ENCODE measurements at regions not wholly inside any gene's neighbourhood (a gene's known extent, or its start where the extent isn't known, plus 50 kb on each side); places are given as distances from the start of the nearest gene placed in this dataset.
A peak's percentile ranks its signal among the peaks of the same experiment; 100 is the strongest.

- H3K36me3 Mint-ChIP-seq (ENCODE audit: low read depth): no peaks in the 10 kb centered on the region
- TF ChIP-seq CTCF (IDR thresholded peaks at IDR 0.05): no peak
- no peaks in the 10 kb centered on the region for H3K27me3 Mint-ChIP-seq (ENCODE audit: low read depth)
- peaks cover 3% of the 10 kb centered on the region for H3K4me1 Mint-ChIP-seq (ENCODE audit: low read depth)
- peak; percentile 79 for DNase-seq (ENCODE audit: low spot score)
- peaks cover 3% of the 10 kb centered on the region for H3K9me3 Mint-ChIP-seq (ENCODE audit: low read depth)
- no peak overlapping the region for H3K4me3 Mint-ChIP-seq (ENCODE audit: unreplicated experiment)
- no peak overlapping the region for H3K27ac Mint-ChIP-seq (ENCODE audit: unreplicated experiment)
These were observed 1386.8 kb downstream of the PCDH9 start for GRCh38 chr13:65843314-65843731.

- Mint-ChIP-seq H3K36me3 (ENCODE audit: low read depth) (no peaks in the 10 kb centered on the region), H3K4me1 (ENCODE audit: low read depth) (peaks cover 3% of the 10 kb centered on the region), H3K27ac (ENCODE audit: unreplicated experiment) (no peak overlapping the region), H3K4me3 (ENCODE audit: unreplicated experiment) (no peak overlapping the region), H3K9me3 (ENCODE audit: low read depth) (peaks cover 2% of the 10 kb centered on the region), H3K27me3 (ENCODE audit: low read depth) (no peaks in the 10 kb centered on the region)
- no peak for DNase-seq (ENCODE audit: low spot score)
- TF ChIP-seq CTCF (IDR thresholded peaks at IDR 0.05): no peak
These were observed 1389.0 kb downstream of the PCDH9 start for GRCh38 chr13:65841156-65841555.

- Mint-ChIP-seq H3K36me3 (ENCODE audit: low read depth) (no peaks in the 10 kb centered on the region), H3K27ac (ENCODE audit: unreplicated experiment) (no peak overlapping the region), H3K4me1 (ENCODE audit: low read depth) (no peaks in the 10 kb centered on the region), H3K4me3 (ENCODE audit: unreplicated experiment) (no peak overlapping the region), H3K9me3 (ENCODE audit: low read depth) (no peaks in the 10 kb centered on the region), H3K27me3 (ENCODE audit: low read depth) (no peaks in the 10 kb centered on the region)
- TF ChIP-seq CTCF (IDR thresholded peaks at IDR 0.05): no peak
- DNase-seq (ENCODE audit: low spot score): no peak
These were observed 1394.1 kb downstream of the PCDH9 start for GRCh38 chr13:65836066-65836465.

GRCh38 chr13:65834897-65835296 lies 1395.2 kb downstream of the PCDH9 start:
- Mint-ChIP-seq H3K36me3 (ENCODE audit: low read depth) (no peaks in the 10 kb centered on the region), H3K27me3 (ENCODE audit: low read depth) (no peaks in the 10 kb centered on the region), H3K9me3 (ENCODE audit: low read depth) (no peaks in the 10 kb centered on the region), H3K27ac (ENCODE audit: unreplicated experiment) (no peak overlapping the region), H3K4me3 (ENCODE audit: unreplicated experiment) (no peak overlapping the region), H3K4me1 (ENCODE audit: low read depth) (no peaks in the 10 kb centered on the region)
- TF ChIP-seq CTCF (IDR thresholded peaks at IDR 0.05): no peak
- DNase-seq (ENCODE audit: low spot score): no peak

GRCh38 chr13:65830411-65831205 lies 1399.5 kb downstream of the PCDH9 start:
- H3K27me3 Mint-ChIP-seq (ENCODE audit: low read depth): no peaks in the 10 kb centered on the region
- no peaks in the 10 kb centered on the region for H3K4me1 Mint-ChIP-seq (ENCODE audit: low read depth)
- no peaks in the 10 kb centered on the region for H3K36me3 Mint-ChIP-seq (ENCODE audit: low read depth)
- DNase-seq (ENCODE audit: low spot score): no peak
- no peaks in the 10 kb centered on the region for H3K9me3 Mint-ChIP-seq (ENCODE audit: low read depth)
- TF ChIP-seq CTCF (IDR thresholded peaks at IDR 0.05): no peak
- no peak overlapping the region for H3K4me3 Mint-ChIP-seq (ENCODE audit: unreplicated experiment)
- no peak overlapping the region for H3K27ac Mint-ChIP-seq (ENCODE audit: unreplicated experiment)
